PC-9 (cell line): ENCODE measurements at regions not wholly inside any gene's neighbourhood (a gene's known extent, or its start where the extent isn't known, plus 50 kb on each side); places are given as distances from the start of the nearest gene placed in this dataset.

Source experiments
- BruUV-seq: library from RNA; stranded (reverse); fragments of 400-500 nt; replicated peaks from 2 replicates; lab custom pipeline; 2021; lab: Mats Ljungman, UMichigan
- CTCF ChIA-PET: fragments of 300-600 bp; sonication (Branson Sonifier 250); formaldehyde crosslinking; loops from one replicate; lab custom pipeline; 2022; ENCODE audit warnings: antibody characterized with exemption; lab: Charles Lee
- POLR2A ChIA-PET: fragments of 300-600 bp; sonication (Branson Sonifier 250); formaldehyde crosslinking; loops from one replicate; lab custom pipeline; 2022; ENCODE audit warnings: antibody characterized with exemption; ENCODE audit not compliant: unreplicated experiment; lab: Charles Lee
- DNase-seq, 2 experiments: peaks; one replicate each; pipeline versions ENCODE4 v3.0.0 to v3.0.0-alpha.2; 2015 to 2022; ENCODE audit warnings: mixed read lengths in 1 of 2
- H2AFZ ChIP-seq: fragments of 200-600 bp; sonication (generic); 2 replicates; pipeline ENCODE4 v1.8.1; 2017; ENCODE audit warnings: antibody characterized with exemption
- H3F3A ChIP-seq: fragments of 200-600 bp; sonication (generic); 2 replicates; pipeline ENCODE4 v1.8.1; 2017; ENCODE audit warnings: antibody characterized with exemption, mild to moderate bottlenecking, low read depth; ENCODE audit not compliant: insufficient read depth
- H3K27ac ChIP-seq: fragments of 200-600 bp; sonication (generic); 2 replicates; pipeline ENCODE4 v1.6.1; 2016; ENCODE audit warnings: mixed run types
- H3K27me3 ChIP-seq: fragments of 200-600 bp; sonication (generic); 2 replicates; pipeline ENCODE4 v1.6.1; 2016; ENCODE audit warnings: low read depth, mixed run types; ENCODE audit not compliant: insufficient read depth
- H3K36me3 ChIP-seq: fragments of 200-600 bp; sonication (generic); 2 replicates; pipeline ENCODE4 v1.6.1; 2016; ENCODE audit warnings: low read depth, mixed run types
- H3K4me1 ChIP-seq: fragments of 200-600 bp; sonication (generic); replicated peaks from 2 replicates; pipeline ENCODE4 v1.6.1; 2016; ENCODE audit warnings: mixed run types; ENCODE audit not compliant: insufficient read depth
- H3K4me2 ChIP-seq: fragments of 200-600 bp; sonication (generic); 2 replicates; pipeline ENCODE4 v1.6.1; 2017; ENCODE audit warnings: mixed run types
- H3K4me3 ChIP-seq: fragments of 200-600 bp; sonication (generic); 2 replicates; pipeline ENCODE4 v1.6.1; 2016; ENCODE audit warnings: mixed run types
- H3K79me2 ChIP-seq: fragments of 200-600 bp; sonication (generic); 2 replicates; pipeline ENCODE4 v1.6.1; 2017; ENCODE audit warnings: low read depth, mixed run types
- H3K9me2 ChIP-seq: fragments of 200-600 bp; sonication (generic); 2 replicates; pipeline ENCODE4 v1.8.1; 2017; ENCODE audit warnings: mild to moderate bottlenecking; ENCODE audit not compliant: insufficient read depth
- H3K9me3 ChIP-seq: fragments of 200-600 bp; sonication (generic); 2 replicates; pipeline ENCODE4 v1.8.1; 2016; ENCODE audit warnings: low read depth; ENCODE audit not compliant: insufficient read depth
- H4K20me1 ChIP-seq: fragments of 200-600 bp; sonication (generic); 2 replicates; pipeline ENCODE4 v1.8.1; 2017; ENCODE audit not compliant: insufficient read depth
- EZH2 ChIP-seq: fragments of 200-600 bp; sonication (generic); IDR thresholded peaks from 2 replicates; pipeline ENCODE4 v1.8.0; 2017; ENCODE audit warnings: antibody characterized with exemption, low read depth
- intact Hi-C: fragments of 100-400 bp; cut with micrococcal nuclease; formaldehyde crosslinking; loops from one replicate; pipeline ENCODE4 v1.10.0; 2022; ENCODE audit not compliant: unreplicated experiment
- TF ChIP-seq, protein P1 (sequence below): fragments of 200-600 bp; sonication (generic); conservative IDR thresholded peaks from 2 replicates; pipeline ENCODE4 v1.6.1; 2017; ENCODE audit warnings: mixed run types, antibody characterized with exemption, mild to moderate bottlenecking, moderate library complexity

DNA sequence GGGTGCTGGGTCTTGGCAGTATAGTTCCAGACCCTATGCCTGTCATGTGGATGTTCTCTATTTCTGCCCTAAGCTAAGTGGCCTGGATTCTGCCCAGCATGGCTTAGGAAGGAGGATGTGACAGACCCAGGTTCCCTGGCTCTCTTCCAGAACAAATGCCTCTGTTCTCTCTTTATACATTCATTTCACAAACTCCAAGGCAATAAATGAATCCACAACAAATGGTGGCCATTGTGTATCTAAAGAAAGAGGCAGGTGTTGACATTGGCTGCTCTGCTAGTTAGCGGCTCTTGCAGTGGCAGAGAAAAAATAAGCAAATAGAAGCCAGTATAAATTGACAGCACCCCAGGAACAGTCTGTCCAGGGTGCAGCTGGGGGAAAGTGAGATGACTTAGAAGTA lies 298.6 kb downstream of the SUCLG1 start:
- H3K9me2 ChIP-seq, result peaks cover 4% of the 10 kb centered on the region; the same call in 1 of the 2 replicates
- TF ChIP-seq, protein P1, sequence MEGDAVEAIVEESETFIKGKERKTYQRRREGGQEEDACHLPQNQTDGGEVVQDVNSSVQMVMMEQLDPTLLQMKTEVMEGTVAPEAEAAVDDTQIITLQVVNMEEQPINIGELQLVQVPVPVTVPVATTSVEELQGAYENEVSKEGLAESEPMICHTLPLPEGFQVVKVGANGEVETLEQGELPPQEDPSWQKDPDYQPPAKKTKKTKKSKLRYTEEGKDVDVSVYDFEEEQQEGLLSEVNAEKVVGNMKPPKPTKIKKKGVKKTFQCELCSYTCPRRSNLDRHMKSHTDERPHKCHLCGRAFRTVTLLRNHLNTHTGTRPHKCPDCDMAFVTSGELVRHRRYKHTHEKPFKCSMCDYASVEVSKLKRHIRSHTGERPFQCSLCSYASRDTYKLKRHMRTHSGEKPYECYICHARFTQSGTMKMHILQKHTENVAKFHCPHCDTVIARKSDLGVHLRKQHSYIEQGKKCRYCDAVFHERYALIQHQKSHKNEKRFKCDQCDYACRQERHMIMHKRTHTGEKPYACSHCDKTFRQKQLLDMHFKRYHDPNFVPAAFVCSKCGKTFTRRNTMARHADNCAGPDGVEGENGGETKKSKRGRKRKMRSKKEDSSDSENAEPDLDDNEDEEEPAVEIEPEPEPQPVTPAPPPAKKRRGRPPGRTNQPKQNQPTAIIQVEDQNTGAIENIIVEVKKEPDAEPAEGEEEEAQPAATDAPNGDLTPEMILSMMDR, result no peak
- no peak for TF ChIP-seq EZH2
- ChIA-PET CTCF (no interaction called here), POLR2A (no interaction called here)
- H3K4me1 ChIP-seq, result no peaks in the 10 kb centered on the region
- H3K9me3 ChIP-seq, result no peaks in the 10 kb centered on the region
- BruUV-seq, result no TSS peak
- H3K36me3 ChIP-seq, result no peaks in the 10 kb centered on the region
- no peaks in the 10 kb centered on the region for H3K79me2 ChIP-seq
- H4K20me1 ChIP-seq, result no peaks in the 10 kb centered on the region
- DNase-seq, result no peak
- no peaks in the 10 kb centered on the region for H3F3A ChIP-seq
- no peak overlapping the region for H2AFZ ChIP-seq
- no peaks in the 10 kb centered on the region for H3K27me3 ChIP-seq
- intact Hi-C loops, result no loop called here
- no peak overlapping the region for H3K4me2 ChIP-seq
- no peak overlapping the region for H3K27ac ChIP-seq
- H3K4me3 ChIP-seq, result no peak overlapping the region

DNA sequence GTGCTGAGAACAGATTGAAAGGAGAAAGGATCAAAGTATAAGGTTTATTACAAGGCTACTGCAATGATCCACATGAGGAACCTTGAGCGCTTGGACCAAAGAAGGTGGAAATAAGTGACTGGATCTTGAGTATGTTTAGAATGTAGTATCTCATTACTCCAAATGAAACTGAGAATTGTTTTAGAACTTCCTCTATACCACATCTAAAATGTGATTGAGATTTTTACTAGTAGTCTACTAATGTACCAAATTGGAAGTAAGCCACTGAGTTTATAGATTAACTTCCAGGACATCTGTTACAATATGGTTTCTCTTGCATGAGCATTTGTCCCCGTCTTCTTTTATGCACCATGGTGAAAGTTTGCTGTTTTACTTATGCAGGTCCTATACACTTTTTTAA lies 300.5 kb downstream of the SUCLG1 start:
- intact Hi-C loops, result no loop called here
- DNase-seq, result no peak
- Histone ChIP-seq H3K4me2 (no peak overlapping the region), H3K36me3 (no peaks in the 10 kb centered on the region), H3K27ac (no peak overlapping the region), H3K9me2 (peaks cover 8% of the 10 kb centered on the region; the same call in 1 of the 2 replicates), H3K4me3 (no peak overlapping the region), H3K9me3 (no peaks in the 10 kb centered on the region), H3K4me1 (no peaks in the 10 kb centered on the region), H4K20me1 (no peaks in the 10 kb centered on the region), H3K79me2 (no peaks in the 10 kb centered on the region), H3K27me3 (no peaks in the 10 kb centered on the region), H2AFZ (no peak overlapping the region), H3F3A (no peaks in the 10 kb centered on the region)
- BruUV-seq, result no TSS peak
- TF ChIP-seq, protein P1, result no peak
- no peak for TF ChIP-seq EZH2
- CTCF ChIA-PET, result no interaction called here
- POLR2A ChIA-PET, result no interaction called here

DNA sequence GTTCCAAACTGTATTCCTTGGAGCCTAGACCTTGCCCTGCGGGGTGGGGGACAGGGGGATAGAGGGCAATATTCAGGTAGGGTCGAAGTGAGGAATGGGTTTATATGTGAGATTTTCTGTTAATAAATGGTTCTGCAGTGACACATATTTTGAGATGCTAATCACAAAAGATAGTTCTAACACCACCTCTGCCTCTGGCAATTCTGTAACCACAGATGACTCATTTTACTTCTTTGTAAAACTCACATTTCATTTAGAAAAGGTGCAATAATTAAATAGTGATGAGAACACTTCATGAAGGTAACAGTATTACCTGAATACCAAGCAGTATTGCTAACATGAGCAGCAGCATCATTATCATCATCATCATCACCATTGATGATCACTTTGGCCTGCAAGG lies 306.6 kb downstream of the SUCLG1 start:
- H4K20me1 ChIP-seq, result no peaks in the 10 kb centered on the region
- H3K27ac ChIP-seq, result no peak overlapping the region
- no peak overlapping the region for H3K4me3 ChIP-seq
- H3K9me2 ChIP-seq, result peaks cover 8% of the 10 kb centered on the region; the same call in 1 of the 2 replicates
- TF ChIP-seq EZH2, result no peak
- TF ChIP-seq, protein P1, result no peak
- BruUV-seq, result no TSS peak
- H3K36me3 ChIP-seq, result no peaks in the 10 kb centered on the region
- H3K4me2 ChIP-seq, result no peak overlapping the region
- H2AFZ ChIP-seq, result no peak overlapping the region
- H3K4me1 ChIP-seq, result no peaks in the 10 kb centered on the region
- no peaks in the 10 kb centered on the region for H3F3A ChIP-seq
- CTCF ChIA-PET, result no interaction called here
- no peaks in the 10 kb centered on the region for H3K9me3 ChIP-seq
- no peaks in the 10 kb centered on the region for H3K79me2 ChIP-seq
- intact Hi-C loops, result no loop called here
- no peaks in the 10 kb centered on the region for H3K27me3 ChIP-seq
- POLR2A ChIA-PET, result no interaction called here
- DNase-seq, result no peak
